ENCODE measurements at regions not wholly inside any gene's neighbourhood (a gene's known extent, or its start where the extent isn't known, plus 50 kb on each side); places are given as distances from the start of the nearest gene placed in this dataset.

GRCh38 chr1:229066591-229066990, 204.3 kb upstream of the RAB4A start:
- Histone ChIP-seq H3K27me3 (ENCODE audit: insufficient read depth, low read depth, low read length) (no peaks in the 10 kb centered on the region), H3K9me3 (ENCODE audit: low read length) (no peaks in the 10 kb centered on the region), H3K4me2 (ENCODE audit: low read length) (no peak overlapping the region), H2AFZ (ENCODE audit: low read depth, low read length) (no peak overlapping the region), H3K9me2 (ENCODE audit: insufficient read depth, low read length) (no peaks in the 10 kb centered on the region), H3K9ac (ENCODE audit: low read length) (no peak overlapping the region), H3K27ac (ENCODE audit: low read length) (no peak overlapping the region), H3K4me3 (ENCODE audit: low read length) (no peak overlapping the region), H4K20me1 (ENCODE audit: insufficient read depth) (no peaks in the 10 kb centered on the region), H3F3A (ENCODE audit: insufficient read depth, low read length, poor library complexity, severe bottlenecking) (peaks cover 3% of the 10 kb centered on the region), H3K36me3 (ENCODE audit: insufficient read depth, low read length) (no peaks in the 10 kb centered on the region), H3K79me2 (replicated peaks; ENCODE audit: insufficient read depth, low read length) (no peaks in the 10 kb centered on the region)
- TF ChIP-seq, protein P1, sequence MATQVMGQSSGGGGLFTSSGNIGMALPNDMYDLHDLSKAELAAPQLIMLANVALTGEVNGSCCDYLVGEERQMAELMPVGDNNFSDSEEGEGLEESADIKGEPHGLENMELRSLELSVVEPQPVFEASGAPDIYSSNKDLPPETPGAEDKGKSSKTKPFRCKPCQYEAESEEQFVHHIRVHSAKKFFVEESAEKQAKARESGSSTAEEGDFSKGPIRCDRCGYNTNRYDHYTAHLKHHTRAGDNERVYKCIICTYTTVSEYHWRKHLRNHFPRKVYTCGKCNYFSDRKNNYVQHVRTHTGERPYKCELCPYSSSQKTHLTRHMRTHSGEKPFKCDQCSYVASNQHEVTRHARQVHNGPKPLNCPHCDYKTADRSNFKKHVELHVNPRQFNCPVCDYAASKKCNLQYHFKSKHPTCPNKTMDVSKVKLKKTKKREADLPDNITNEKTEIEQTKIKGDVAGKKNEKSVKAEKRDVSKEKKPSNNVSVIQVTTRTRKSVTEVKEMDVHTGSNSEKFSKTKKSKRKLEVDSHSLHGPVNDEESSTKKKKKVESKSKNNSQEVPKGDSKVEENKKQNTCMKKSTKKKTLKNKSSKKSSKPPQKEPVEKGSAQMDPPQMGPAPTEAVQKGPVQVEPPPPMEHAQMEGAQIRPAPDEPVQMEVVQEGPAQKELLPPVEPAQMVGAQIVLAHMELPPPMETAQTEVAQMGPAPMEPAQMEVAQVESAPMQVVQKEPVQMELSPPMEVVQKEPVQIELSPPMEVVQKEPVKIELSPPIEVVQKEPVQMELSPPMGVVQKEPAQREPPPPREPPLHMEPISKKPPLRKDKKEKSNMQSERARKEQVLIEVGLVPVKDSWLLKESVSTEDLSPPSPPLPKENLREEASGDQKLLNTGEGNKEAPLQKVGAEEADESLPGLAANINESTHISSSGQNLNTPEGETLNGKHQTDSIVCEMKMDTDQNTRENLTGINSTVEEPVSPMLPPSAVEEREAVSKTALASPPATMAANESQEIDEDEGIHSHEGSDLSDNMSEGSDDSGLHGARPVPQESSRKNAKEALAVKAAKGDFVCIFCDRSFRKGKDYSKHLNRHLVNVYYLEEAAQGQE (IDR thresholded peaks at IDR 0.05; ENCODE audit: borderline replicate concordance) = no peak
- no peak for TF ChIP-seq CTCF (IDR thresholded peaks at IDR 0.05; ENCODE audit: poor library complexity, severe bottlenecking)
- TF ChIP-seq POLR2AphosphoS5 (IDR thresholded peaks at IDR 0.05) = no peak
- TF ChIP-seq TAF1 (IDR thresholded peaks at IDR 0.05; ENCODE audit: low read depth) = no peak
- TF ChIP-seq MXI1 (conservative IDR thresholded peaks at IDR 0.05; ENCODE audit: poor library complexity, severe bottlenecking) = no peak
- TF ChIP-seq RAD21 (conservative IDR thresholded peaks at IDR 0.05) = no peak
- TF ChIP-seq EZH2 (IDR thresholded peaks at IDR 0.05; ENCODE audit: borderline replicate concordance, insufficient read depth, low read length, poor library complexity, severe bottlenecking) = no peak
- no peak for TF ChIP-seq SMC3 (conservative IDR thresholded peaks at IDR 0.05; ENCODE audit: poor library complexity)
- TF ChIP-seq EP300 (conservative IDR thresholded peaks at IDR 0.05; ENCODE audit: poor library complexity, severe bottlenecking) = no peak

- no peak overlapping the region for H3K4me2 ChIP-seq (ENCODE audit: low read length)
- H4K20me1 ChIP-seq (ENCODE audit: insufficient read depth) = no peaks in the 10 kb centered on the region
- H3K36me3 ChIP-seq (ENCODE audit: insufficient read depth, low read length) = no peaks in the 10 kb centered on the region
- H3K9me2 ChIP-seq (ENCODE audit: insufficient read depth, low read length) = no peaks in the 10 kb centered on the region
- H3K4me3 ChIP-seq (ENCODE audit: low read length) = no peak overlapping the region
- H3K27ac ChIP-seq (ENCODE audit: low read length) = no peak overlapping the region
- H2AFZ ChIP-seq (ENCODE audit: low read depth, low read length) = no peak overlapping the region
- H3K9ac ChIP-seq (ENCODE audit: low read length) = no peak overlapping the region
- no peaks in the 10 kb centered on the region for H3K9me3 ChIP-seq (ENCODE audit: low read length)
- no peaks in the 10 kb centered on the region for H3K27me3 ChIP-seq (ENCODE audit: insufficient read depth, low read depth, low read length)
- TF ChIP-seq POLR2AphosphoS5 (IDR thresholded peaks at IDR 0.05) = no peak
- TF ChIP-seq, protein P1 (IDR thresholded peaks at IDR 0.05; ENCODE audit: borderline replicate concordance) = no peak
- TF ChIP-seq RAD21 (conservative IDR thresholded peaks at IDR 0.05) = no peak
- TF ChIP-seq CTCF (IDR thresholded peaks at IDR 0.05; ENCODE audit: poor library complexity, severe bottlenecking) = no peak
- TF ChIP-seq TAF1 (IDR thresholded peaks at IDR 0.05; ENCODE audit: low read depth) = no peak
- TF ChIP-seq EP300 (conservative IDR thresholded peaks at IDR 0.05; ENCODE audit: poor library complexity, severe bottlenecking) = no peak
- TF ChIP-seq SMC3 (conservative IDR thresholded peaks at IDR 0.05; ENCODE audit: poor library complexity) = no peak
- no peak for TF ChIP-seq EZH2 (IDR thresholded peaks at IDR 0.05; ENCODE audit: borderline replicate concordance, insufficient read depth, low read length, poor library complexity, severe bottlenecking)
- TF ChIP-seq MXI1 (conservative IDR thresholded peaks at IDR 0.05; ENCODE audit: poor library complexity, severe bottlenecking) = no peak
- no peaks in the 10 kb centered on the region for H3K79me2 ChIP-seq (replicated peaks; ENCODE audit: insufficient read depth, low read length)
- peaks cover 3% of the 10 kb centered on the region for H3F3A ChIP-seq (ENCODE audit: insufficient read depth, low read length, poor library complexity, severe bottlenecking)
Measured at GRCh38 chr1:229067546-229067945, 203.4 kb upstream of the RAB4A start.
